NCI-H748 (cell line): ENCODE measurements at regions not wholly inside any gene's neighbourhood (a gene's known extent, or its start where the extent isn't known, plus 50 kb on each side); places are given as distances from the start of the nearest gene placed in this dataset.

ENCODE experiments used
- DNase-seq: peaks from one replicate; lab custom pipeline; 2025; ENCODE audit not compliant: unreplicated experiment; lab: John Stamatoyannopoulos, UW

DNA sequence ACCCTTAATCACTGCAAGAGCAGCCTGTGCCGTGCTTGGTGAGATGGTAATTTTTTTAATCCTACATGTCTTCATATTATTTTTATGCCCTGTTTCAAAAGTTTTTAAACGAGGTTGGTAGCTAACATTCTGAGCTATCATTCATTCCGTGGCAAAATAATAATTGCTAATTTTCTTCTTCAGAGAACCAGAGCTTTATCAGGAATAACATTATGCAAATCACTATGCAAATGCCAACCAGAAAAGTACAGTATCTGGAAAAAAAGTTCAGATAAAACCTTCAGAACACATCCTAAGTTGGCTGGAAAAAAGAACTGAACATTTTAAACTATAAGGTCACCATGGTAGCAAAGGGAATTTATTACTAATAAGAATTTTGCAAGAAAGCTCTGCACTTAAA, 165.1 kb upstream of the NABP1 start:
- DNase-seq = no peak

DNA sequence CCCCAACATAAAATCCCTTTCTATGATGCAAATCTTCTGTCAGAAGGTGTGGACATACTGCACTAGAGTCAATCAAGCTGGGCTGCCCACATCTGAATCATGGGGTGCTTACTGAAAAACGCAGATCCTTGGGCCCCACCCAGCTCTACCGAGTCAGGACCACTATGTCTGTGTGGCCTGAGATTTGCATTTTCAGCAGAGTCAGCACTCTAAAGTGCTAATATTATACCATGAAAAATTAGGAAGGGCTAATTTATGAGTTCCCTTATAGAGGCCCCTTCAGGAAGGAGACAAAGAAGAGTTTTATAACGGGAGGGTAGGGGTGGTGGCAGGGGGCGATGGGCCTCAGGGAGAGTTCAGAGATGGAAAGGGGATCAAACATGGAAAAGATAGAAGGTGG, 163.3 kb upstream of the NABP1 start:
- DNase-seq = no peak

DNA sequence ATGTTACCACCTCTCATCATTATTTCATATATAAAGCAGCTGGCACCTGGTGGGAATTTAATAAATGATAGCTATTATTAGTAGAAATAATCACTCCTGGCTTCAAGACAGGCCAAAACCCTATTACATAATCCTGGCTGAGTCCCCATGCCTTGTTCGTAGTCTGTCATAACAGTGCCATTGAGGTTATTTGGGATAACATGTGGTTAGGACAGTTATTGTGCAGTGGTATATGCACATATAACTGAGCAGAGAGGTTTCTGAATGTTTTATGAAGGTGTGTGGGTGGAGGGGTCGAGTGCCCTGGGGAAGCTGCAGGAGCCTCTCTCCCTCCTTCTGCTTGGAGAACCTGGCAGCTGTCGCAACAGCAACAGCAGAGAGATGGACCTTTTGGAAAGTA, 162.4 kb upstream of the NABP1 start:
- DNase-seq = no peak

DNA sequence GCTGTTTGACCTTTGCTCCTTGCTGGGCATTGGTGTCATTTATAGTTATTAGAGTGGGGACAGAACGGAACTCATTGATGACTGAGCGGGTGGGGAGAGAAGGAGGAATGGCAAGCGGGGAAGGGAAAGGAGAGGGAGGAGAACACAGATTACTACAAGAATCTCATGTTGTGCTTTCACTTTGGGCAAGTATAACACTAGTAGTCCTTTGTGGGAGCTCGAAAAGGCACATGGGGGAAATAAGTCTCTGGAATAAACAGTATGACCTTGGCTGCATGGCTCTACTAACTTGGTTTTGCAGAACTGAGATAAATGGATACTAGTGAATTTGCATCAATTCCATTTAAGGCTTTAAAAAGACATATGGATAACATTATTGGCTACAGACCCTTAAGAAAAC, 161.7 kb upstream of the NABP1 start:
- no peak for DNase-seq

DNA sequence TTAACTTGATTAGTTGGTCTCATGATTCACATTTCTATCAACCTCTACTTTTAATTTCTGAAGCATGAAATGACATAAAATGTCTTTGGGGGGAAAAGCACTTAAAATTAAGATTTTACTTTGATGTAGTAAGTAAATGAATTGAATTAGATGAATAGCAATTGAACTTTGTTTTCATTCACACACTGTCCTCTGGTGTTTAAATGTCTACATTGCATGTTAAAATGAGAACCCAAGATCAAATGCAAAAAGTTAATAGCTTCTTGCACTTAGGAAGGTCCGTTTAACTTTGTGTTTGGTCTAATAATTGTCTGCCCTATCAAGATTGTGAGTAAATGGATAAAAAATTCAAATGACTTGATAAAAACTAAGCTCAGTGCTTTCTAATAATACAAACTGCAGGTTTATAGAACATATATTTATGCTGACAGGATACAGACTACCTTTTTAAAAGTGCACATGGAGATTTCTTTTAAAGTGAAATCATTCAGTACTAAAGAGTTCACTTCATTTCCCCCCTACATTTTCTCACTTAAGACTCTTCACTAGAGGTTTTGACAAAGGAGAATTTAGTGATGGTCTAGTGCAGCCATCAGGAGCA, 156.2 kb upstream of the NABP1 start:
- DNase-seq = peak; percentile 44

DNA sequence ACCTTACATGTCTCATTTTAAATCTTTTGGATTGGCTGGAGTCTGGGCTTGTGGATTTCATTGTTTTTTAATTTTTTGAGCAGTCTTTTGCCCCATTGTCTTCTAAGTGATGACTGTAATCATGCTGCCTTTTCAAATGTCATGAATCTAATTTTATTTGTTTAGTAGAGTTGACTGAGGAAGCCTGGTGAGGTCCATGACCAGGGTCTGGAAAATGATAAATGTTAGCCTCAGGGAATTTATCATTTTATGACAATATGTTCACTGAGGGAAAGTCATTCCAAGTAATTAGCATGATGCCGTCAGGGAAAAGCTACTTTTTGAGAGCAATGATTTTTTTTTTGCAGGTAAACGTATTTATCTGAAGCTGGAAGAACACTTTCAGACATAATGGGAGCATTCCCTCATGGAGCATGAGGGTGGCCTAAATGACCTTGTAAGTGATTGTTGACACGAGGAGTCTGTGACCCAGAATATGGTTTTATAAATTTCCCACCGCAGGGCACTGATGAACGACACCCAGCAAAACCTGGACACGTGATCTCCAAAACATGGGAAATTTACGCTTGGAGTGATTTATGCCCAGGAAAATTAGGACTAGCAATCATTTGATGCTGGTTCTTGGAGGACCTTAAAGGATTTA, 155.3 kb upstream of the NABP1 start:
- DNase-seq = peak; percentile 48

DNA sequence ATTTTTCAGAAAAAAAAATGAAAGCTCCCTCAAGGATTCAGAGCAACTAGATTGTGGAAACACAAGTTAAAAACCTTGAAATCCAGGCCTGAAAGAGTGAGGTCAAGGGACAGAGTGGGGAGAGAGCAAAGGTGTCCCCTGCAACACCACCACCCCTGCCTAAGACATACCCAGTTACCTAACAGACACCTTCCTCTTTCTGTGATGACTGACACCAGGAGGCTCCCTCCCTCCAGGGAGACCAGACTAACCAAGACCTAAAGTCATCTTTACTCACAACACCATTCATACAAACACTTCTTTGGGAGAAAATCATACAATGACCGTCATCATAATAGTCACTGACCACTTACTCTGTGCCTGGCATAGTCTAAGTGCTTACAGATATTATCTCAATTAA, 151.8 kb upstream of the NABP1 start:
- DNase-seq = no peak

DNA sequence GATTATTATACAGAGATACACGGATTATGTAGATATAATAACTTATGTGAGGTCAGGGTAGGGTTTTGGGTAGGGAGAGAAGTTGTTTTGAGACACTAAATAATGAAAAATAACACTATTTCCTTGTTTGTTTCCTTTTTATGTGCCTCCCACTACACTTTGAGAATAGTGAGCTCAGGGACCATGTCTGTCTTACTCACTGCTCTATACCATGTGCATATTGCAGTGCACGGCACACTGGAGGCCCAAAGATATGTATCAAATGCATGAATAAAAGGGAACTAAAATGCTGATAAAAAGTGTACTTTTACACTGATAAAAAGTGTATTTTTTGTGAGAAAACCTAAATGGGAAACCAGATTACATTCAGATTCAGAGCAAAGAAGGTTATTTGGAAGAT, 151.4 kb upstream of the NABP1 start:
- no peak for DNase-seq

DNA sequence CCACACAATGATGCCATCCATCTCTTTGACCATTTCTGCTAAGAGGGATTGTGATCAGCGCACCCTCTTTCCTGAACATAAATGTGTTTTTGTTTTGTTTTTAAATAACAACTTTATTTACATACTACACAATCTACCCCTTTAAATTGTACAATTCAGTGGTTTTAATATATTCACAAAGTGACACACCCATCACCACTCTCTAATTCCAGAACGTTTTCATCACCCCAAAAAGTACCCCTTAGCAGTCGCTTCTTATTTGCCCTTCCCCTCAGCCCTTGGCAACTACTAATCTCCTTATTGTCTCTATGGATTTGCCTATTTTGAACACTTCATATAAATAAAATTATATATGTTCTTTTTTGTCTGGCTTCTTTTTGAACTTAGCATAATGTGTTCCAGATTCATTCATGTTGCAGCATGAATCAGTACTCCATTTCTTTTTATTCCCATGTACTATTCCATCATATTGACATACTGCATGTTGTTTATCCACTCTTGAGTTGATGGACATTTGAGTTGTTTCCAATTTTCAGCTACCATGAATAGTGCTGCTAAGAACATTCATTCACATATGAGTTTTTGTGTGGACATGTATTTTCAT, 150.9 kb upstream of the NABP1 start:
- DNase-seq = no peak

DNA sequence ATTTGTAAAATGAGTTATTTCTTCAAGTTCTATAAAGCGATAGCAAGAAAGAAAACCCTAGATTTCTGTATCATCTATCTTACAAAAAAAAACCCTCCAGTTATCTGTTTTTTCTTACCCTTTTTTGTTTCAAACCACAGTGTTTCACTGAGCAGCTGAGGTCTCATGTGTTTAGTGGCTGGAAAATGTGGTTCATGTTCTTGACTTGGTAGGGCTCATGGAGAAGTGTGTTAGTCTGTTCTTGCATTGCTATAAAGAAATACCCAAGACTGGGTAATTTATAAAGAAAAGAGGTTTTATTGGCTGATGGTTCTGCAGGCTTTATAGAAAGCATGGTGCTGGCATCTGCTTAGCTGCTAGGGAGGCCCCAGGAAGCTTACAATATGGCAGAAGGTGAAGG, 147.3 kb upstream of the NABP1 start:
- DNase-seq = no peak

DNA sequence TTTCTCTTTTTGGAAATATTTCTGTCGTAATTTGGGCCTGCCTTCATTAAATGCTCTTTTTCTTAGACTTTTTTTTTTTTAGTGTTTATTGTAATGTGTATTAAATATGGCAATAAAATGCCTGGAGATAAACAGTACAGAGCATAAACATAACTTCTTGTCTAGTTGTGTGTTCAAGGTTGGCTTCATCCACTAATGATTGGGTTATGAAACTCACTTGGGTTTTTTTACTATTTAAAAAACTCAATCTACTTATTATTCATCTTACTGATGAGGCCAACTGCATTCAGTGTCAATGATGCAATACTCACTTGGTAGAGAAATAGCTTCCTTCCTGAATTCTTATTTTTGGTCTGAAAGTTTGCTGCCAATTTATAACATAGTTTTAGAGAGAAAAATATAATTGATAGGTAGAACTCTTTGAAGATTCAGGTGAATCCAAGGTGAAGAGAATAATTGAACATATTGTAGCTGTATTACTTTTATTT, 144.2 kb upstream of the NABP1 start:
- DNase-seq = no peak

DNA sequence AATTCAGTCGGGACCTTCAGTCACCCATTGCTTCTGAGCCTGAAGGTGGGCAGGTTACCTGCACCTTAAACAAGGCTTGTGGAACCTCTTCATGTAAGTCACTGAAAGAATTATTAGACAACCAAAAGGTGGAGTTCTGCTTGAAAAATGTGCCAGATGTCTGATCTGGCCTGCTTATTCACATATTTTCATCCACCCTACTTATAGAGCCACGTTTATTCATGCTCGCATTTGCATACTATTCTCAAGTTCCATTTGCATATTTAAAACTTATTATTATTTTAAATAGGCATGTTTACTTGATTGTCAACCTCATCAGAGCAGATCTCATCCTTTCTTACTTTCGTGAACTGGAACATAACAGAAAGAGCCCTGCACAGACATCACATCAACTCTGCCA, 140.0 kb upstream of the NABP1 start:
- no peak for DNase-seq

DNA sequence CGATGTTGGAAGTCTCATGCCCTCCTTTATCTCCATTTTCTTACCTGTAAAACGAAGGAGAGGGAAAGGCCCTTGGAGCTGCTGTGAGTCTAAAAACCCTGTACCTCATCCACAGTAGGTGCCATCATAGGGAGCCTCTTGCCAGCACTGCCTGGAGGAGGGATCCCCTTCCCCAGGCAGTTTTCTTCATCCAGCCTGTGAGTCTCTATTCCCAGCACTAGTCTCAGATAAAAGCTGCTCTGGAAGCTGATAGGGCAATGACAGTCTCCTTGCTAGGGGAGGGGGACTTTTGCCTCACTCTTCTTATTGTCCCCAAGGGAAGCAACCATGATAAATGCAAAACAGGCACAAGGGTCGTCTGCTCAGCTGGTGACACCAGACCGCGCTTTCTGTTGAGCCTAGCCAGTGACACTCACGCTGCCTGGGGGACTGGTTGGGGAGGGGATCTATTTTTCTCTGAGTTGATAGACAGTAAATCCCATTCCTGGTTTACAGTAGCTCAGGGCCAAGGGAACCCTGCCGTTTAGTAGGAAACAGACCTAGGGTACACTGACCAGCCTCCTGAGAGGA, 139.5 kb upstream of the NABP1 start:
- DNase-seq = no peak

DNA sequence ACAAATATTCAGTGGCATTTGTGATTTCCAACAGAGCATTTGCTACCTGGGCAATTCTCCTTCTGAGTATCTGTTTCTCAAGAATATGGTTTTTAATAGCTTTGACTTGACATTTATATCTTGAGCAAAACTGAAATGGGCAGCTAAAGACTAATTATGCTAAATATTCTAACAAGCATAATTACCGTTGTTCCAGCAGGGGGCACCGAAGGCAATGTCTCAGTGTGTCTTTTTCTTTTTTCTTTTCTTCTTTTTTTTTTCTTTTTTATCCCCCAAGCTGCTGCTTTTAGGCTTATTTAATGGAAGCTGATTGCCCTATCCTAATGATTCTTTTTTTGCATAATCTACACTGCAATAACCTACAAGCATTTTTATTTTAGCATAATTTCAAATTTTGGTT, 138.9 kb upstream of the NABP1 start:
- DNase-seq = peak; percentile 34

DNA sequence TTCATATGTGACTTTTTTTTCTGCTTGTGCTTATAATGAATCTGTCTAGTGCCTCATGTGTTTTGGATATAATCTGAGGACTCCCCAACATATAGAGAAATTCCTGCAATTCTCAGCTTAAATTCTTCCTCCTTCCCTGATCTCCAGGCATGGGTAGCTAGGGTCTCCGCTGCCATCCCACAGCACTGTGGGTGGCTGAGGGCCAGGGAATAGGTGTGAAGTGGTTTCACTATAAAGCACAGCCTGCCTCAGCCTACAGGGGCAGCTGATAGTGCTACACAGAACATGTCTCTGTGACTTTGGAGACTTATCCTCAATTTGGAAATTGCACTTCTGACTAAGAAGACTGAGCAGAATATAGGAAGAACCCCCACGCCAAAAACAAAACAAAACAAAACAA, 137.3 kb upstream of the NABP1 start:
- no peak for DNase-seq

DNA sequence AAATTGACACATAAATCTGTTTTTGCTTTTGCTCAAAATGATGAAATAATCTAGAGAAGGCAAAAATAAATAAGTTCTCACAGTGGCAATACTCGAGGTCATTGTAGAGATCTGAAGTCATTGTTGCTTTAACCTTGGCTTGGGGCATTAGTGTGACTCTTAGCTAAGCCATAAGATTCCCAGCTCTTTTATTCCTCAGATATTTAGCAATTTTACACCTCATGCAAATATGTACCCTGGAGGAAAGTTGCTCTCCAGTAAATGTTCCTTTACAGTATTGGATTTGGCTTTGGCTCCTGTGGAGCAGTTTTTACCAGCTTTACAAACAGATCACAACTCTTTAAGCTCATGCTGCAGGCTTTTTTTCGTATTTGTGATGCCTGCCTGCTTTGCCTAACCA, 134.2 kb upstream of the NABP1 start:
- no peak for DNase-seq

DNA sequence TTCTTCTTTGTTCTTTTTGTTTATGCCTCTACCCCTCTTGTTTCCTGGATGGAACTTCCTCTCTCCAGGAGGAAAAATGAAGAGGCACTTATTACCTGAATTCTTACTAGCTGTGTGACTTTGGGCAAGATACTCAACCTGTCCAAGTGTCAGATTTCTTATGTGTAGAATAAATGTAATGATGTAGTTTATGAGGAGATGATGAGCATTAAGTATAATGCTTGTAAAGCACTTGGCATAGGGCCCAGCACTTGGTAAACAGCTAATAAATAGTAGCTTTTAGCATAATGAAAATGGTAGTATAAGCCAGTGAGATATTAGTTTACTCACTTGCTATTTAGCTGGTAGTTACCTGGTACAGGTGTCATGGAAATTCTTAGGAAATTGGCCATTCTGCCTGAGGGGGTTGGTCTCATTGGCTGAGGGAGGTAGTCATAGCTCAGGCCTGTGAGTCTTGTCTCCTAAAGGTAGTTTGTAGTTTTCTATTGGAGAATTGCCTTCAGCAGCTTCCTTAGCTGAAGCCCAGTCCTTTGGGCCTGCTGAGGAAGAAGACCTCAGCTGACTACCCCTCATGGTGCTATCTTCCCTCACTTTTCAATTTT, 133.4 kb upstream of the NABP1 start:
- peak; percentile 85 for DNase-seq

DNA sequence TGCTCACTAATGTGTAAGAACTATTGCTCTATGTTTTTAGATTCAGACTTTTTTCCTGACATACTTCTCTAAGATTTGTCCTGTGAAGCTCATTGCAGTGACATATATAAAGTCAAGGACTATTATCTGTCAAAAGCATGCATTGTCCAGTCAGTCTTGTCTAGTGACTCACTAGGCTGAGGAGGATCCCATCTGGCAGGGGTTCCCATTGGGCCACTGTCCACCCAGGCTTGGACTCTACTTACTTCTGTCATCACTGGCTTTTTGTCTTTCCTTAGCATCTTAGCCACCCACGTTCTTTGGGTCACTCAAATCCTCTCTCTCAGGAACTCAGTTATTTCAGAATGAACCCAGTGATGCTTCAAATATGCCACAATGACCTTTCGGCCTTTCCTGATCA, 132.6 kb upstream of the NABP1 start:
- DNase-seq = no peak

DNA sequence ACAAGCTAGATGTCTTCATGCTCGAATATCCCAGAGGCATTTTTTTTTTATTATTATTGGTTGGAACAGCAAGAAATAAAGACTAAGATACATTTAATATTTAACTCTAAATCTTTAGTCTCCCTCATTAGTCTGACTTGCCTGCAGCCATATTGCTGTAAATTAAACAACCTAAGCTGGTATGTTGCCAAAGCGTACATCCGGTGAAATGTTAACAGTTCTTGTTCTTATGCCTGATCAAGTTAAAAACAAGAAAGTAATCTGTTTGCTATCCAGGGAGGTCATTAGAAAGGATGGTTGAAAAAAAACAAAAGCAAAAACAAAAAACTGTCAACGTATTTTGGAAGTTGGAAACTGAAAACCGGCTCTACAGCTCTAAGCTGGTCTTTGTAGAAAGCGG, 125.9 kb upstream of the NABP1 start:
- DNase-seq = peak; percentile 48

DNA sequence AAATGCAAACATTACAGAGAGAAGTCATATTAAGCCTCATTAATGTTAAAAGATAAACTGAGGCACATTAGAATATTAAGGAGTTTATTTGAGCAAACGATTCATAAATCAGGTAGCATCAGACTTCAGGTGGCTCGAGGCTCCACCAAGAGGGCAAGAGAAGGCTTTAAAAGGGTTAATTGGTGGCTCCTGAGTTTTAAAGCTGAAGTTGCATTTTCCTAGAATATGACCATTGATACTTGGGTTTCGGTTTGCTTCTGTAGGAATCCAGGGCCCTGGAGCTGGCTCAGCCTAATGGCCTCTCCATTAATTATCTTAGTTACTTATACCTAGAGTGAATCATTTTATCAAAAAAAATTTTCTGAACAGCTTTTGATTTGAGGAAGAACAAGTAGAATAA, 123.7 kb upstream of the NABP1 start:
- DNase-seq = no peak

DNA sequence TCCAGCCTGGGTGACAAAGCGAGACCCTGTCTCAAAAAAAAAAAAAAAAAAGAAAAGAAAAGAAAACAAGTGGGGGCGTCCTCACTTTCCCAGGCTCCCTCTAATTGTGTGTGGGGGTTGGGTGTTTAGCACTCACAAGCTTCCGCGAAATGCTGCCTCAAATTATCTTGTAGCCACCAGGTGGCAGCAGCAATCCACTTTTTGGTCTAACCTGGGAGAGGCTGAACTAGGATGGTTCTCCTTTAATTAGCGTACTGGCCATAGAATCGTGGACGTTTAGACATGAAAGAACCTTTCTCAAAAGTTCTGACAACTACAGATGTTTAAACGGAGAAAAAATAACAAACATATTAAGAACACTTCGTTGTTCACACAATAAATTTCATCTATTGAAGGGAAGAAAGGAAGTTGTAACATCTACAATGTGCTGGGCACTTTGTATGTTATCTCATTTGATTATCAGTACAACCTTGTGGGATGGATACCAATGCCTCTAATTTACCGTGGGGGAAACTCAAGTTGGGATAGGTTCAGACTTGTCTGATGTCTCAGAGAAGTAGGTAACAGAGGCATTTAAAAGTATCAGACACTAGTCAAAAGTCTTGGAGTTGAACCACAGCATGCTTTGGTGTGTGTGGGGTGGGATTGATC, 122.7 kb upstream of the NABP1 start:
- peak; percentile 87 for DNase-seq
